H1 (cell line): ENCODE measurements at regions not wholly inside any gene's neighbourhood (a gene's known extent, or its start where the extent isn't known, plus 50 kb on each side); places are given as distances from the start of the nearest gene placed in this dataset.

Experiments used
- CTCF ChIA-PET: fragments of 300-600 bp; sonication (Branson Sonifier 250); formaldehyde crosslinking; loops from one replicate; lab custom pipeline; 2021; ENCODE audit not compliant: partially characterized antibody; lab: Charles Lee
- POLR2A ChIA-PET: fragments of 300-600 bp; sonication (Branson Sonifier 250); formaldehyde crosslinking; loops from one replicate; lab custom pipeline; 2021; ENCODE audit warnings: inconsistent platforms; ENCODE audit not compliant: partially characterized antibody; lab: Charles Lee
- DNase-seq, 2 experiments: peaks; one replicate each; pipeline versions ENCODE4 v3.0.0 to v3.0.0-alpha.2; 2010 to 2022; ENCODE audit warnings: low spot score in 2 of 2, low read depth in 1 of 2, mixed read lengths in 1 of 2
- FAIRE-seq: peaks from 2 replicates; lab custom pipeline; 2011; peaks lifted over from hg19 to GRCh38; lab: Jason Lieb, UNC
- H2AFZ ChIP-seq: 2 replicates; pipeline ENCODE4 v1.8.1; 2012; ENCODE audit warnings: low read length, inconsistent platforms
- H2AK5ac ChIP-seq: 2 replicates; pipeline ENCODE4 v1.6.1; 2013; ENCODE audit warnings: low read depth, low read length
- H2BK120ac ChIP-seq: replicated peaks from 2 replicates; pipeline ENCODE3; 2013; ENCODE audit warnings: low read depth, low read length, inconsistent platforms
- H2BK12ac ChIP-seq: 2 replicates; pipeline ENCODE4 v1.6.1; 2013; ENCODE audit warnings: low read depth, low read length
- H2BK15ac ChIP-seq: 2 replicates; pipeline ENCODE4 v1.6.1; 2013; ENCODE audit warnings: low read length
- H2BK20ac ChIP-seq: 2 replicates; pipeline ENCODE4 v1.6.1; 2013; ENCODE audit warnings: low read length
- H2BK5ac ChIP-seq: 2 replicates; pipeline ENCODE4 v1.6.1; 2013; ENCODE audit warnings: low read depth, low read length
- H3K14ac ChIP-seq: 2 replicates; pipeline ENCODE4 v1.6.1; 2013; ENCODE audit warnings: inconsistent platforms; ENCODE audit not compliant: insufficient read length
- H3K18ac ChIP-seq: 2 replicates; pipeline ENCODE4 v1.6.1; 2013; ENCODE audit warnings: low read length; ENCODE audit errors: extremely low read depth
- H3K23ac ChIP-seq: 2 replicates; pipeline ENCODE4 v1.6.1; 2013; ENCODE audit warnings: inconsistent platforms; ENCODE audit not compliant: insufficient read length
- H3K23me2 ChIP-seq: 2 replicates; pipeline ENCODE4 v1.6.1; 2013; ENCODE audit warnings: low read depth, low read length
- H3K27ac ChIP-seq: 2 replicates; pipeline ENCODE4 v1.6.1; 2011; ENCODE audit warnings: low read depth, low read length, inconsistent platforms
- H3K27me3 ChIP-seq, 4 experiments: replicated peaks in 1 of 4; 1 replicate in 1 of 4; 2 replicates in 3 of 4; pipeline versions ENCODE4 v1.6.1 to v1.8.1; 2011 to 2013; ENCODE audit warnings: low read length in 3 of 4, mild to moderate bottlenecking in 3 of 4, inconsistent platforms in 2 of 4, mixed read lengths in 2 of 4, moderate library complexity in 1 of 4; ENCODE audit not compliant: control insufficient read depth in 3 of 4, insufficient read depth in 3 of 4; ENCODE audit errors: extremely low read depth in 1 of 4
- H3K36me3 ChIP-seq, 4 experiments: 2 replicates each; pipeline versions ENCODE4 v1.6.1 to v1.8.1; 2011 to 2013; ENCODE audit warnings: mild to moderate bottlenecking in 4 of 4, low read length in 3 of 4, moderate library complexity in 2 of 4, control low read depth in 1 of 4, inconsistent platforms in 1 of 4; ENCODE audit not compliant: insufficient read depth in 4 of 4, control insufficient read depth in 2 of 4
- H3K4ac ChIP-seq: replicated peaks from 2 replicates; pipeline ENCODE3; 2013; ENCODE audit warnings: low read length, low read depth, mixed read lengths, inconsistent platforms; ENCODE audit not compliant: insufficient read length
- H3K4me1 ChIP-seq, 4 experiments: replicated peaks in 1 of 4; 1 replicate in 1 of 4; 2 replicates in 3 of 4; pipeline versions ENCODE4 v1.6.1 to v1.8.1; 2011 to 2013; ENCODE audit warnings: low read length in 3 of 4, inconsistent platforms in 2 of 4, mixed read lengths in 1 of 4; ENCODE audit not compliant: insufficient read depth in 4 of 4, control insufficient read depth in 3 of 4
- H3K4me2 ChIP-seq, 2 experiments: 2 replicates each; pipeline versions ENCODE4 v1.6.1 to v1.8.1; 2011 to 2013; ENCODE audit warnings: low read depth in 2 of 2, low read length in 2 of 2, control low read depth in 1 of 2, inconsistent platforms in 1 of 2, mild to moderate bottlenecking in 1 of 2; ENCODE audit not compliant: insufficient read depth in 1 of 2
- H3K4me3 ChIP-seq, 4 experiments: fragments of 200-600, 300-600 bp in 1 of 4; sonication (generic), shearing (Covaris generic), sonication (Bioruptor Twin) in 1 of 4; 2 replicates each; pipeline versions ENCODE4 v1.5.1 to v1.8.1; 2011 to 2016; ENCODE audit warnings: low read length in 4 of 4, low read depth in 3 of 4, control low read depth in 2 of 4, inconsistent platforms in 2 of 4, mild to moderate bottlenecking in 2 of 4, mixed read lengths in 1 of 4, moderate library complexity in 1 of 4; ENCODE audit not compliant: insufficient read depth in 2 of 4; ENCODE audit errors: extremely low read depth in 1 of 4
- H3K56ac ChIP-seq: replicated peaks from 2 replicates; pipeline ENCODE3; 2013; ENCODE audit warnings: low read depth, mild to moderate bottlenecking, mixed read lengths, low read length, inconsistent platforms; ENCODE audit not compliant: insufficient read length
- H3K79me1 ChIP-seq: 2 replicates; pipeline ENCODE4 v1.6.1; 2013; ENCODE audit warnings: low read depth, low read length, control low read depth
- H3K79me2 ChIP-seq, 2 experiments: 2 replicates each; pipeline versions ENCODE4 v1.6.1 to v1.8.1; 2012 to 2013; ENCODE audit warnings: low read length in 2 of 2, mild to moderate bottlenecking in 2 of 2, inconsistent platforms in 1 of 2; ENCODE audit not compliant: insufficient read depth in 2 of 2, control insufficient read depth in 1 of 2
- H3K9ac ChIP-seq, 4 experiments: replicated peaks in 1 of 4; 1 replicate in 1 of 4; 2 replicates in 3 of 4; pipeline versions ENCODE4 v1.6.1 to v1.8.1; 2011 to 2013; ENCODE audit warnings: low read depth in 3 of 4, low read length in 3 of 4, control low read depth in 2 of 4, mild to moderate bottlenecking in 2 of 4, moderate library complexity in 2 of 4, inconsistent platforms in 1 of 4; ENCODE audit errors: extremely low read depth in 1 of 4
- H3K9me3 ChIP-seq, 2 experiments: 2 replicates each; pipeline versions ENCODE4 v1.6.1 to v1.8.1; 2012 to 2013; ENCODE audit warnings: mild to moderate bottlenecking in 2 of 2, moderate library complexity in 2 of 2, control low read depth in 1 of 2, inconsistent platforms in 1 of 2, low read depth in 1 of 2, low read length in 1 of 2, mixed read lengths in 1 of 2; ENCODE audit not compliant: insufficient read depth in 2 of 2
- H4K20me1 ChIP-seq, 2 experiments: replicated peaks in 1 of 2; 2 replicates each; pipeline versions ENCODE3 to v1.8.1; 2011 to 2013; ENCODE audit warnings: inconsistent platforms in 2 of 2, low read length in 2 of 2, mild to moderate bottlenecking in 1 of 2; ENCODE audit not compliant: insufficient read depth in 2 of 2, control insufficient read depth in 1 of 2
- H4K5ac ChIP-seq: 2 replicates; pipeline ENCODE4 v1.6.1; 2013; ENCODE audit warnings: low read length, low read depth, mixed read lengths, inconsistent platforms; ENCODE audit not compliant: insufficient read length
- H4K8ac ChIP-seq: 2 replicates; pipeline ENCODE4 v1.8.0; 2013; ENCODE audit warnings: mild to moderate bottlenecking, moderate library complexity, low read length, inconsistent platforms; ENCODE audit not compliant: insufficient read depth; ENCODE audit errors: extremely low read depth
- H4K91ac ChIP-seq: replicated peaks from 2 replicates; pipeline ENCODE3; 2013; ENCODE audit warnings: low read length, mixed read lengths, inconsistent platforms; ENCODE audit not compliant: insufficient read length
- NANOG ChIP-seq: IDR thresholded peaks from 2 replicates; pipeline ENCODE4 v1.6.1; 2011; ENCODE audit warnings: low read length, low read depth, mild to moderate bottlenecking, inconsistent platforms; ENCODE audit not compliant: insufficient read depth, poor library complexity, severe bottlenecking
- WGBS, 2 experiments: shearing (Covaris generic) in 1 of 2; methylation state at CpG; one replicate each; pipeline versions ENCODE4 v1.1.6 to v1.1.7; 2013 to 2015; ENCODE audit warnings: low lambda C conversion rate in 2 of 2, mixed read lengths in 2 of 2, inconsistent platforms in 1 of 2, low coverage in 1 of 2, missing lambda C conversion rate in 1 of 2; ENCODE audit not compliant: insufficient replicate concordance in 2 of 2, insufficient coverage in 1 of 2, insufficient read length in 1 of 2; ENCODE audit errors: extremely low coverage in 1 of 2, missing lambda C conversion rate in 1 of 2; 5-methylcytosine and 5-hydroxymethylcytosine counted together

DNA sequence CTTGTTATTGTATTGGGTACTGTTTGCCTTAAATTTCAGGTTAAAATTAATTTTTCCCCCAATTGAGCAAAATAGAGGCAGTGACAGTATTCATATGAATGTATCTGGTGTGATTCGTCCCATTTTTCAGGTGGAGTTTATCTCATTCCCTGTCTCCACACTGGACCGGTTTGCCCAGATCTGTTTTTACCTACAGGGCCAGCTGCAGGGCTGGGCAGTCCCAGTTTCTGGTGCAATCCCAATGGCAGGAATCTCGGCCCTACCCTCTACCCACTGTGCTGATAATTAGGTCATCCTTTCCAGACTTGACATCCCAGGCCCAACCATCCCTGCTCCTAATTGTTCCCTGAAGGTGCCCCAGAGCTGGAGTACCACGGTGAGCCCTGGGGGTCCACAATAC, 49.8 kb upstream of the NFE2L3 start:
- Histone ChIP-seq H2BK5ac (no peak overlapping the region), H4K8ac (no peak overlapping the region), H3K79me2 (no peaks in the 10 kb centered on the region), H3K79me1 (no peaks in the 10 kb centered on the region), H2BK12ac (no peak overlapping the region), H3K4ac (no peak overlapping the region), H3K14ac (no peak overlapping the region), H3K23ac (no peak overlapping the region), H2BK15ac (peak overlapping the region; percentile 96), H3K56ac (no peak overlapping the region), H4K20me1 (no peaks in the 10 kb centered on the region), H3K4me2 (peak overlapping the region in 1 of 2 experiments; percentile 38; a peak in 2 of 4 replicates), H3K23me2 (no peaks in the 10 kb centered on the region), H4K91ac (peak overlapping the region; percentile 77), H4K5ac (no peak overlapping the region), H3K18ac (peak overlapping the region; percentile 13; the same call in 1 of the 2 replicates), H3K27ac (no peak overlapping the region), H2AFZ (peak overlapping the region; percentile 50), H3K27me3 (no peaks in the 10 kb centered on the region), H3K4me3 (no peak overlapping the region), H3K9me3 (no peaks in the 10 kb centered on the region), H2AK5ac (no peak overlapping the region), H3K9ac (no peak overlapping the region), H2BK20ac (peak overlapping the region; percentile 88), H3K4me1 (peaks cover 7 to 16% (median 12%) of the 10 kb centered on the region in 4 experiments), H2BK120ac (peak overlapping the region; percentile 24), H3K36me3 (no peaks in the 10 kb centered on the region)
- WGBS, 2 experiments = 86% methylated on average over 4 of the region's 4 CpGs; no CpG with 5 or more reads in 1 of the 2 experiments
- ChIA-PET CTCF (interaction anchor here (1.1 to 7.3 kb wide), 3 partner anchors 12 to 78 kb away, joined by 3 to 53 read pairs (median 3); no protein-coding TSS in a partner anchor), POLR2A (interaction anchor here (1.5 to 2.8 kb wide), 3 partner anchors 86 to 100 kb away, joined by 4 to 19 read pairs (median 14); partner anchors contain the start of genes CBX3 and HNRNPA2B1)
- DNase-seq (no peak), FAIRE-seq (no peak)
- no peak for TF ChIP-seq NANOG
